GM23338 (cell line): ENCODE measurements at regions not wholly inside any gene's neighbourhood (a gene's known extent, or its start where the extent isn't known, plus 50 kb on each side); places are given as distances from the start of the nearest gene placed in this dataset.

ENCODE experiments used
- CREB1 ChIP-seq: fragments of 250-450 bp; sonication (Bioruptor Pico); IDR thresholded peaks from 2 replicates; pipeline ENCODE4 v1.5.0; 2020; ENCODE audit warnings: low read depth, mild to moderate bottlenecking, moderate library complexity
- EZH2 ChIP-seq: fragments of 200-600 bp; sonication (generic); IDR thresholded peaks from one replicate; pipeline ENCODE4 v1.8.0; 2017; ENCODE audit warnings: antibody characterized with exemption, mild to moderate bottlenecking, low read depth; ENCODE audit not compliant: unreplicated experiment
- EZH2phosphoT487 ChIP-seq: fragments of 200-600 bp; sonication (generic); IDR thresholded peaks from one replicate; pipeline ENCODE4 v1.8.1; 2018; ENCODE audit warnings: antibody characterized with exemption; ENCODE audit not compliant: unreplicated experiment
- NANOG ChIP-seq: IDR thresholded peaks from 2 replicates; pipeline ENCODE4 v1.6.1; 2016; ENCODE audit warnings: antibody characterized with exemption, borderline replicate concordance
- POLR2AphosphoS5 ChIP-seq: IDR thresholded peaks from 2 replicates; pipeline ENCODE4 v1.6.1; 2016; ENCODE audit warnings: antibody characterized with exemption, low read depth
- ZNF114 ChIP-seq: fragments of 250-450 bp; sonication (Bioruptor Pico); IDR thresholded peaks from 2 replicates; pipeline ENCODE4 v1.5.0; 2020; ENCODE audit warnings: mild to moderate bottlenecking, moderate library complexity
- TF ChIP-seq, protein P1 (sequence below), 2 experiments: fragments of 200-600 bp in 1 of 2; sonication (generic) in 1 of 2; conservative IDR thresholded peaks; 2 replicates each; pipeline versions ENCODE4 v1.5.1 to v1.6.1; 2016 to 2017; ENCODE audit warnings: antibody characterized with exemption in 2 of 2, low read depth in 2 of 2, mild to moderate bottlenecking in 2 of 2, moderate library complexity in 1 of 2
- TF ChIP-seq, protein P2 (sequence below): IDR thresholded peaks from one replicate; pipeline ENCODE4 v1.6.1; 2018; ENCODE audit warnings: antibody characterized with exemption; ENCODE audit not compliant: unreplicated experiment
- TF ChIP-seq, protein P3 (sequence below): IDR thresholded peaks from 2 replicates; pipeline ENCODE4 v1.6.1; 2016; ENCODE audit warnings: antibody characterized with exemption

DNA sequence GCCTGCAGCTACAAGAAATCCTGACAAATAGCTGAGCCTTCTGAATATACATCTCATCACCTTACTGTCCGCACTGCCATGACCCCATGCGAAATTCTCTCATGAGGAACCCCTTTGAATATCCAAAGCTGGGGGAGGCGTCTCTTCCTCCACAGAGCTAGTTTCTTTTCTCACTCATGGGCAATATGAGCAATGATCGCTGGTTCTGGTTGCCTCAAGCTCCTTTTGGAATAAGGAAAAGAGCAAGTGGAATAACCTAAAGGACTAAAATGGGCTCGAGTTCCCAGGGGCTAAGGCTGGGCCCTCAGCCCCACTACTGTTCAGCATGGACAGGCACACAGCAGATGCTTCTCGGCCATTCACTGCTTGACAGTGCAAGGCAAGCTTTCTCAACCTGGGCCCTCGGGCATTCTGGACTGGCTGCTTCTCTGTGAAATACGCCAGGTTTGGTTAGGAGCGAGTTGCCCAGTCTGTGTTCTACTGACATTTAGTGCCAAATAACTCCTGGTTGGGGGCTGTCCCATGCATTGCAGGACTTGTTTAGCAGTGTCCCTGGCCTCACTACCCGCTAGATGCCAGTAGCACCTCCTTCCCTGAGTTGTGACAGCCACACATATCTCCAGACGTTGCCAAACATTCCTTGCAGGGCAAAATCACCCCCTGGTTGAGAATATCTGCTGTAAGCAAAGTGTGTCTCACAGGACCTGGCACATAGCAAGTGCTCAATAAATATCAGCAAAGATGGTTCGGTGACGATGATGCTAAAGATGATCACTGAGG is 156.8 kb downstream of the CEBPB start:
- TF ChIP-seq, protein P1, sequence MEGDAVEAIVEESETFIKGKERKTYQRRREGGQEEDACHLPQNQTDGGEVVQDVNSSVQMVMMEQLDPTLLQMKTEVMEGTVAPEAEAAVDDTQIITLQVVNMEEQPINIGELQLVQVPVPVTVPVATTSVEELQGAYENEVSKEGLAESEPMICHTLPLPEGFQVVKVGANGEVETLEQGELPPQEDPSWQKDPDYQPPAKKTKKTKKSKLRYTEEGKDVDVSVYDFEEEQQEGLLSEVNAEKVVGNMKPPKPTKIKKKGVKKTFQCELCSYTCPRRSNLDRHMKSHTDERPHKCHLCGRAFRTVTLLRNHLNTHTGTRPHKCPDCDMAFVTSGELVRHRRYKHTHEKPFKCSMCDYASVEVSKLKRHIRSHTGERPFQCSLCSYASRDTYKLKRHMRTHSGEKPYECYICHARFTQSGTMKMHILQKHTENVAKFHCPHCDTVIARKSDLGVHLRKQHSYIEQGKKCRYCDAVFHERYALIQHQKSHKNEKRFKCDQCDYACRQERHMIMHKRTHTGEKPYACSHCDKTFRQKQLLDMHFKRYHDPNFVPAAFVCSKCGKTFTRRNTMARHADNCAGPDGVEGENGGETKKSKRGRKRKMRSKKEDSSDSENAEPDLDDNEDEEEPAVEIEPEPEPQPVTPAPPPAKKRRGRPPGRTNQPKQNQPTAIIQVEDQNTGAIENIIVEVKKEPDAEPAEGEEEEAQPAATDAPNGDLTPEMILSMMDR (conservative IDR thresholded peaks at IDR 0.05; ENCODE audit: low read depth in 2 of 2) = no peak
- TF ChIP-seq EZH2 (no peak), POLR2AphosphoS5 (no peak), CREB1 (CRISPR knock-in tag) (no peak), NANOG (no peak), ZNF114 (CRISPR knock-in tag) (no peak), EZH2phosphoT487 (no peak)
- TF ChIP-seq, protein P2, sequence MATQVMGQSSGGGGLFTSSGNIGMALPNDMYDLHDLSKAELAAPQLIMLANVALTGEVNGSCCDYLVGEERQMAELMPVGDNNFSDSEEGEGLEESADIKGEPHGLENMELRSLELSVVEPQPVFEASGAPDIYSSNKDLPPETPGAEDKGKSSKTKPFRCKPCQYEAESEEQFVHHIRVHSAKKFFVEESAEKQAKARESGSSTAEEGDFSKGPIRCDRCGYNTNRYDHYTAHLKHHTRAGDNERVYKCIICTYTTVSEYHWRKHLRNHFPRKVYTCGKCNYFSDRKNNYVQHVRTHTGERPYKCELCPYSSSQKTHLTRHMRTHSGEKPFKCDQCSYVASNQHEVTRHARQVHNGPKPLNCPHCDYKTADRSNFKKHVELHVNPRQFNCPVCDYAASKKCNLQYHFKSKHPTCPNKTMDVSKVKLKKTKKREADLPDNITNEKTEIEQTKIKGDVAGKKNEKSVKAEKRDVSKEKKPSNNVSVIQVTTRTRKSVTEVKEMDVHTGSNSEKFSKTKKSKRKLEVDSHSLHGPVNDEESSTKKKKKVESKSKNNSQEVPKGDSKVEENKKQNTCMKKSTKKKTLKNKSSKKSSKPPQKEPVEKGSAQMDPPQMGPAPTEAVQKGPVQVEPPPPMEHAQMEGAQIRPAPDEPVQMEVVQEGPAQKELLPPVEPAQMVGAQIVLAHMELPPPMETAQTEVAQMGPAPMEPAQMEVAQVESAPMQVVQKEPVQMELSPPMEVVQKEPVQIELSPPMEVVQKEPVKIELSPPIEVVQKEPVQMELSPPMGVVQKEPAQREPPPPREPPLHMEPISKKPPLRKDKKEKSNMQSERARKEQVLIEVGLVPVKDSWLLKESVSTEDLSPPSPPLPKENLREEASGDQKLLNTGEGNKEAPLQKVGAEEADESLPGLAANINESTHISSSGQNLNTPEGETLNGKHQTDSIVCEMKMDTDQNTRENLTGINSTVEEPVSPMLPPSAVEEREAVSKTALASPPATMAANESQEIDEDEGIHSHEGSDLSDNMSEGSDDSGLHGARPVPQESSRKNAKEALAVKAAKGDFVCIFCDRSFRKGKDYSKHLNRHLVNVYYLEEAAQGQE = no peak
- TF ChIP-seq, protein P3, sequence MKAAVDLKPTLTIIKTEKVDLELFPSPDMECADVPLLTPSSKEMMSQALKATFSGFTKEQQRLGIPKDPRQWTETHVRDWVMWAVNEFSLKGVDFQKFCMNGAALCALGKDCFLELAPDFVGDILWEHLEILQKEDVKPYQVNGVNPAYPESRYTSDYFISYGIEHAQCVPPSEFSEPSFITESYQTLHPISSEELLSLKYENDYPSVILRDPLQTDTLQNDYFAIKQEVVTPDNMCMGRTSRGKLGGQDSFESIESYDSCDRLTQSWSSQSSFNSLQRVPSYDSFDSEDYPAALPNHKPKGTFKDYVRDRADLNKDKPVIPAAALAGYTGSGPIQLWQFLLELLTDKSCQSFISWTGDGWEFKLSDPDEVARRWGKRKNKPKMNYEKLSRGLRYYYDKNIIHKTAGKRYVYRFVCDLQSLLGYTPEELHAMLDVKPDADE = no peak
